Forelimb muscle (tissue), 1 donor: ENCODE measurements at regions not wholly inside any gene's neighbourhood (a gene's known extent, or its start where the extent isn't known, plus 50 kb on each side); places are given as distances from the start of the nearest gene placed in this dataset.

Experiments used
- DNase-seq: peaks from one replicate; pipeline ENCODE4 v3.0.0-alpha.2; 2013; ENCODE audit warnings: low read depth

DNA sequence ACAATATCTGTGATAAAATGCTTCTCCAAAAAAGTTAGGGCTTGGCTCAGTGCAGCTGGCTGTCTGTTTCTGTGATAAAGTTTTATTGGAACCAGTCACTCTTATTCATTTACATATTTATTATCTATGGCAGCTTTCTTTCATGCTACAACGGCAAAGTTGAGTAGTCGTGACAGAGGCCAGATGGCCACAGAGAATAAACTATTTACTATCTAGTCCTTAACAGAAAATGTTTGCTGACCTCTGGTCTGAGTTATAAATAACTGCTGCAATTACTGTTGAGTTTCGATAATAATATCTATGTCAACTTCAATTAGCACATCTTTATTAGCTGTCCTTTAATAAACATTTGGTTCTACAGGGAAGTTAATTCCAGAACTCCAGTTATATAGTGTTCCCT is 180.2 kb upstream of the RUNX1 start:
- DNase-seq: no peak

DNA sequence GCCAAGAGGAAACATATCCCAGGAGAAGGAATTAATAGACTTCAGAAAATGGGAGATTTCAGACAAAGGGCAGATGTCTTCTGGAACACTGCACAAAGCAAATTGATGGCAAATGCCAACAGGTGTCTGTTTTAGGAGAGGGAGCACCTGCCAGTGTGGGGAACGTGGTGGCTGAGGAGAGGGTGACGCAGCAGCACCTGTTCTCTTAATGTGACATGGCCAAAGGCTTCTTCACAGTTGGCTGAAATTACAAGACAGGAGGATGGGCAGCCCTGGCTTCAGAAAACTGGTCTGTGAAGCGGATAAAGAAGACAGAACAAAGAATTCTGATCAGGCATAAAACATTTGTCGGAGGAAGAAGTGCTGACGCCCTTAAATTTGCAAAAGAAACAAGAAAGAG is 178.7 kb upstream of the RUNX1 start:
- no peak for DNase-seq

DNA sequence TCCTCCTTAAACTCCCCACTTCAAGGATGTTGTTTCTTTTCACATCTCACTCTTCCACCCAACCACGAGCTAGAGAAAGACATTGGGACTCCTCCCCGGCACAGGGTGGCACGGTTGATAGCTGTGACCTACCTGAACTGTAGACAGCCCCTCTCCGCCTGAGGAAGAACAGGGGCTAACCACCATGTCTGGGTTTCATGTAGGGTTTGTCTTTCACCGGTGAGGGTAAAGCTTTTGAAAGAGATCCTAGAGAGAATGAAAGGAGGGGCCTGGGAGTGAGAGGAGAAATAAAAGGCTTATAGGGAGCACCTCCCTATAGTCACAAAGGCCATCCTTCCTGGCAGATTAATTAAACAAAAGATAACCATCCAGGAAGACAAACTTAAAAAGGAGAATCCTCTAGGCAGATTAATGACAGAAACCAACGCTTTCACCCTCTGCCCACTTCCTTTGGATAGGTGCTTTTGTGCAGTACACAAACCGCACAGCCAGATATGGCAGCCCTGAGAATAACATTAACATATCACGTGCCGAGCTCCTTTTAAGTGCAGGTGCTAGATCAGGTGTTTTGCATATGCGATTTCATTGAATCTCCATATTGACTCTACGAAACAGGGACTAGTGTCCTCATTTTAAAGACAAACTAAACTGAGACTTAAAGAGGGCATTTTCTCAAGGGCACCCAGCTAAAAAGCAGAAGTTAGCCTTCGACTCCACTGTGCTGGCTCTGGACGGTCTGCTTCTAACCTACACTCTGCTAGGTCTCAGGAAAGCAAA is 178.1 kb upstream of the RUNX1 start:
- no peak for DNase-seq

DNA sequence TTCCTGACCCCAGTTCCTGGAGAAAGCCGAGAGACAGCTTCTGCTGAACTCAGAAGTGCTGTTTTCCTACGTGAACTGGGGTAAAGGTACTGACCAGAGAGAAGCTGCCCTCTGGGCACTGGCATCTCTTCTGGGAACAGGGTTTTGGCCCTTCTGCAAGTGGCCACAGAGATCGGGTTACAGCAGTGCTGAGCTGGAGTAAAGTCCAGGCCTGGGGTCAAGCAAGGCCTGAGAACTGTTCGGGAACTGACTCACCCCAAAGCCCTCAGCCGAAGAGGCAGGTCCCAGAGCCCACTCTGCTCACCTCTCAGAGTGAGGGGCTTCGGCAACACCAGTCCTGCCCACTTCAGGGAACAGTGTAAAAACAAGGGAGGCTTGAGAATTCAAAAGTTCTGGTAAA is 177.2 kb upstream of the RUNX1 start:
- DNase-seq: no peak

DNA sequence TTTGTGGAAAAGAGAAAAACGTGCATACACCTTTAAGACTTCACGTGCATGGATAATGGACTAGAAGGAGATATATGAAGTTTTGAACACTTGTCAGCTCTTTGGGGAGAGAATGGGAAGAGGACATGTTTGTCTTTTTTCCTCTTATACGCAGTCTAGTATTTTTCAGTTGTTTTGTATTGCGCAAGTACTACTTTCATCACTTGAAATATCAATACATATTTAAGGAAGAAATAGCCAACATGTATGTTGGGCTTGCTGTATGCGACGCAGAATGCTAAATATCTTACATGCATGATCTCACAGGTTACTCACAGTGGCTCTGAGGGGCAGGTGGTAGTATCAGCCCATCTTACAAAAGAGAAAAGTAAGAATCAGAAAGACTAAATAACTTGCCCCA is 176.5 kb upstream of the RUNX1 start:
- DNase-seq: no peak

DNA sequence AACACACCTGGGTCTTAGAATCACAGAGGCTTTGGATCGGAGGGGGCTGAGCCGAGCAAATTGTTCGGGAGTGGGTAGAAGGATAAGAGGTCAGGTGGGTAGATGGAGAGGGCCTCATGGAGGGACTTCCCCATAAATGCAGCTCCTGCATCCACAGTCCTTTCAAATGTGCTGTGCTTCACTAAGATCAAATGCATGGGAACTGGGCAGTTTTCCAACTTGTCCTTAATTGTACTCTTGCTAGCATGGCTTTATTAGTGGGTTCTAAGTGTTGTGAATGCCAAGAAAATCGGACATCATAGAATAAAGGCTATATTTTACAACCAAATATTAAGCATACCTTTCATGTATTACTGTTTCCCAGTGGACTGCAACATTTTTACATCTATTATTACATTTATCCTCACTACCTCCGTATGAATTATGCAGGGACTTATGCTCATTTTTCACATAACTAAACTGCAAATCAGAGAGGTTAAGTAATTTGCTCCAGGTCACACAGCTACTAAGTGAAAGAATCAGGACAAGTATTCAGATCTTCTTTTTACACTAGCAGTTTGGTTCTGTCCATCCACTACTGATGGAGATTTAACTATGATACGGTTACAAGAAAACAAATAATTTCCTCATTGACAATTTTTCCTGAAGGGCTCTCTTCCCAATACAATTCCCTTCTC is 174.5 kb upstream of the RUNX1 start:
- no peak for DNase-seq

DNA sequence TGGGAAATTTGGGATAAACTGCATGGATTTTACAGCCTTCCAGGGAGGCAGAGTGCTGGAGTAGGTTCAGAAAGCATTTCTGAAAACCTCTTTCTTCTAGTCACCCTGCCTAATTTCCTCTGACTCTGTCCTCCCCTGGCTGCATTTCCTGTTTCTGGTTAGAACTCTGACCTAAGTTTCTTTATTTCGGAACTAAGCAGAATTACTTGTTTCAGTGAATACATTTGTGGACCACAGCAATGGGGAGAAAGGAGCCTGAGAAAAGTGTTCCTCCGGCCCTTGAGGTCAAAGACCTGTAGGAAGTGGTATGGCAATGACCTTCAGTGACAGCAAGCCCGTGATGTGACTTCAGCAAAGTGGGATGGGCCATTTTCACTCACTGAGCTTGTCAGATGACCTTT is 173.4 kb upstream of the RUNX1 start:
- DNase-seq: no peak

DNA sequence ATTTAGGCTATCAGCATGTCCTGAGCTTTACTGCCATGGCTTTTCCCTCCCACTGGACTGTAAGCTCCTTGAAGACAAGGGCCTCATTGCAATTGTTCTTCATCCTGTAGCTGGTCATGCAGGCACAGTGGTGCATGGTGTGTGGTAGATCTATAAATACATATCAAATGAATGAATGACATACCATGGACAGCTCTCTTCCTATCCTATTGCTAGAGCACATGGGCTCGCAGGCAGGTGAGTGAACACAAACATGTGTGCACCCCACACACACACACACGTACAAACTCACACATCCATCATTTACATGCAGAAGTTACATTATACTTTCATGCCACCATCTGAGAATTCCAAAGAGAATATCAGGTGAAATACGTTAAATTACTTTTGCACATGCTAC is 172.9 kb upstream of the RUNX1 start:
- no peak for DNase-seq

DNA sequence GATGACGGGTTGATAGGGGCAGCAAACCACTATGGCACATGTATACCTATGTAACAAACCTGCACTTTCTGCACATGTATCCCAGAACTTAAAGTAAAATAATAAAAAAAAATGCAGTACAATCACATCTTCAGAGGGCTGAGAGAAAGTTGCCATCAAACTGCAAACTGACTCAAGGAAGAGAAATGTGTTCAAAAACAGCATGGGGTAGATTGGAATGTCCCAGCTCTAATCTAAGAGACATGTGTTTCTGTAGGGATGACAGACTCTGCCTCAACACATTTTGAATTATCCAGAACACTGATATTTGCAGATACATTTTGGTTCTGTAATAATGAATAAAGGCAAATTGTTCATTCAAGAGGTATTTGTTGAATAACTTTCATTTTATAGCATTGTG is 171.2 kb upstream of the RUNX1 start:
- DNase-seq: no peak

DNA sequence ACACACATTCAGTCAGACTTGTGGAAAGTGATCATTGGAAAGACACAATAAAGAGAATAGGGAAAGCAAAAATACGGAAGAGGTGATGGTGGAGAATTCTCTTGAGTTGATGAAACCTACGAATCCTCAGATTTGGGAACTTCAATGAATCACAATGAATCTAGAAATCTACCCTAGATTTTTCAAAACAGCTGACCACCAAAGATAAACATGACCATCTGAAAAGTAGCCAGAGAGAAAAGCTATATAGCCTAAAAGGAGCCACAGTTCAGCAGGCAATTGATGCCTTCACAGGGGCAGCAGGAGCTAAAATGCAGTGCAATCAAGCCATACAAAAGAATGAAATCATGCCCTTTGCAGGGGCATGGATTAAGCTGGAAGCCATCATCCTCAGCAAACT is 170.6 kb upstream of the RUNX1 start:
- DNase-seq: no peak

DNA sequence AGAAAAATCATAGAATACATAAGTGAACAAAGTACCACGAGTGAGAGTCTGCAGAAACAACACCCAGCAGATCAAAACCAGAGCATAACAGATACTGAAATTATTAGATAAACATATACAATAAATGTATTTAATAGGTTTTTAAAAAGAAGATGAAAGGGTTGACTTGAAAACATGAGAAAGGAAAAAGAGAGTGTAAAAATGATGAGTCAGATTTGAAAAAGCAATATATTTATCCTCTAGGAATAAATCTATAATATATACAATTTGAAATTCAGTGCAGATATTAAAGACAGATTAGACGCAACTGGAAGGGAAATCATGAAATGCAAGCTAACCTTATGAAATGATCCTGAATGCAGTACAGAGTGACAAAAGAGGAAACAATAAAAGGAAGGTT is 170.2 kb upstream of the RUNX1 start:
- no peak for DNase-seq

DNA sequence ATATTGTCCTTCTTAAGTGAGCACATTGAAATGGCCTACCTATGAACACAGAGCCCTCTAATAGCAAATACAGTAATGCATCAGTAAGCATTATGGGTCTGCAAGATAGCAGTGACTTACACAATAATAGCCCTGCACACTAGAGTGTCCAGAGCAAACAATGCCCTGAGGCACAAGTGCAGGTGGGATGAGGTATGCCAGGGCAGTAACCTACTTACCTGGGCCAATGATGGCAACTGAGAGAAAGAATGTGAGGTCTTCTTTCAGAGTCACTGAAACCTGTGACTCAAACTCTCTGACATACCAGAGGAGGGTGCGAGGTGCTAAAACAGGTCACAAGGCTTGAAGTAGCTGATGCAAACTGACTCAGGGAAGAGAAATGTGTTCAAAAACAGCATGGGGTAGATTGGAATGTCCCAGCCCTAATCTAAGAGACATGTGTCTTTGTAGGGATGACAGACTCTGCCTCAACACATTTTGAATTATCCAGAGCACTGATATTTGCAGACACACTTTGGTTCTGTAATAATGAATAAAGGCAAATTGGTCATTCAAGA is 168.5 kb upstream of the RUNX1 start:
- no peak for DNase-seq

DNA sequence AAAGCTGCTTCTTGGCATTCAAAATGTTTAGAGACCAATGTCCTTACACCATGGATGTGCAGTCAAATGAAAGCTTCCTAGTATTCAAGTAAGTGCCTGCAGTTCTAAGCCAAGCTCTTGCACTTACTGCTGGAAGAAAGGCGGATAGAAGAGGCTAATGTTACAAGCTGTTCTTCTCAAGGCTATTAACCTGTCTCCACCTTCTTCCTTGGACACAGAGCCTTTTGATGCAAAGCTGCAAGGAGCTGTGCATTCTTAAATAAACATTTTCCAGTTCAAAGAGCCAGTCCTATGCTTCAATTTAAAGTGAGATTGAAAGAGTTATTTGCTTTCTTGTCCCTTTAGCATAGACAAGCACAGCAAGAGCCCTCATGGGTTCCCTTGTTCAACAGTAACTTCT is 167.9 kb upstream of the RUNX1 start:
- no peak for DNase-seq

DNA sequence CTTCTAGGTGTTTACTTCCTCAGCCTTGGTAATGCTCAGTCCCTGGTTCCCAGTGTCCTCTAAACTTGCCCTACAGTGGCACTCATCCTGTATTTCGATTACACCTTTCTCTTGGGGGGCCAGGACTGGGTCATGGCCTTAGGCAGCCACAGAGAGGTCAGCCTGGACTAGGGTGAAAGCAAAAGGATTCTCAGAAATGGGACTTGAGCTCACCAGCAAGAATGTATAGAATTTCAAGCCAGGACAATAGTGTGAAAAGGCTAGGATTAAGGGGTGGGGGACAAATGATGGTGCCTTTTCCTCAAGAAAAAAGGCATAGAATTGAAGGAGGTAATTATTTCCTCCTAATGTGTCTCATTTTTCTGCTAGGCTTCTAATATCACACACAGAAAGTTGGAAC is 166.8 kb upstream of the RUNX1 start:
- no peak for DNase-seq

DNA sequence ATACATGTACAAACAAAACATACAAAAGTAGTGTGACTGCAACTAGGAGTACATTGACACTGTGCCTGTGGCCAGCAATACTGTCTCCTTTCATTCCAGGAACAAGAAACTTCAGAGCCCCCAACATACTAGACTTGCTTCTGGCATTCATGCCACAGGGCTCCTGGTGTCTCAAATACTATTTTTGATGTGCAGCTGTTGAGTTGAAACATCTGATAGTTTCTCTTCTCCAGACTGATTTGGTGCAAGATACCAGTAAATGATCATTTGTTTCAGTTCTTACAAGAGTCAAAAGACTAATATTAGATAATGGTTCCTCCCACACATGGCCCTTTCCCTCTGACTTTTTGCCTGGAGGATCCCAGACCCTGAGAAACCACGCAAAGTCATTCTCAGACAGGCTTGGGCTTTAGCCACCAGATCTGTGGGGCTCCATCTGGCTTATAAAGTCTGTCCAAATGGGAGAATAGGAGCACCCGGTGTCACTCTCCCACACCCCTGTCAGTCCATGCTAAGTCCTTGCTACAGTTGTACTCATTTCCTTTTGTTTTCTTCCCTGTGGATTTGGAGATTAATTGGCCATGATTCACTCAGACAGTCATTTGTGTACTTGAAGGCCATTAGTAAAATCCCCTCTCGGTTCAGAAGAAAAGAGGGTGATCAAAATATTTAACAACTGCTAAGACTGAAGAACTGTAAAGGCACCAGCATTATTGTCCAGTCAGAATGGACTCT is 163.5 kb upstream of the RUNX1 start:
- DNase-seq: no peak

DNA sequence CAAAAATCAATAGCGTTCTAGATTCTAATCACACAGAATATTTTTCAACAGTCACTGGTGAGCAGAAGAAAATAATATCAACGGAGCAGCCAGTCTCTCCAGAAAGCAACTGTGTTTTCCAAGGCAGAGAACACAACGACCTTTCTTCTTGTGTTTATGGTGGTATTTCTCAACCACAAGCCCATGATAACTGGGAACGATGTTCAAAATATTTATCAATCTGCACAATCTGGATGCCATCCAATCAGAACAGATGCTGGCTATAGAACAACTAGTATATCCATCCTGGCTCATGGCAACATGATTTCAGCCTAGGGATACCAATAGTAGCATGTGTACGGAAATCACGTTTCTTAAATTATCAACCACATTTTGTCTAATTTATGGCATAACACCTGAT is 162.7 kb upstream of the RUNX1 start:
- DNase-seq: no peak

DNA sequence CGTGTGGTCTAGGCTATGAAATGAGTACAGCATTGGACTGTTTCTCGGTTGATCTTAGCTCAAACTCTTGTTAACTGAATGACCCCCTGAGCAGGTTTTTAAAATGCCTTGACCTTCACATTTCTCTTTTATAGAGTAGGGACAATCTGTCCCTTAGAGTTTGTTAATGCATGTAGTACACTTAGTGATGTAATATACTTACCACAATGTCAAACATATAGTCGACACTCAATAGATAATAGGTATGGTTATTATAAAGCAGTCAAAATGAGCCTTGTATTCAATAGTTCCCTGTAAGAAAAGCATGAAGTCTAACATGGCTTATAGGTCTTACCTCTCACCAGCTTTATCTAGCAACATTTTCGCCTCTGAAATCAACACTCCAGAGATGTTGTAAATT is 161.0 kb upstream of the RUNX1 start:
- DNase-seq: no peak

DNA sequence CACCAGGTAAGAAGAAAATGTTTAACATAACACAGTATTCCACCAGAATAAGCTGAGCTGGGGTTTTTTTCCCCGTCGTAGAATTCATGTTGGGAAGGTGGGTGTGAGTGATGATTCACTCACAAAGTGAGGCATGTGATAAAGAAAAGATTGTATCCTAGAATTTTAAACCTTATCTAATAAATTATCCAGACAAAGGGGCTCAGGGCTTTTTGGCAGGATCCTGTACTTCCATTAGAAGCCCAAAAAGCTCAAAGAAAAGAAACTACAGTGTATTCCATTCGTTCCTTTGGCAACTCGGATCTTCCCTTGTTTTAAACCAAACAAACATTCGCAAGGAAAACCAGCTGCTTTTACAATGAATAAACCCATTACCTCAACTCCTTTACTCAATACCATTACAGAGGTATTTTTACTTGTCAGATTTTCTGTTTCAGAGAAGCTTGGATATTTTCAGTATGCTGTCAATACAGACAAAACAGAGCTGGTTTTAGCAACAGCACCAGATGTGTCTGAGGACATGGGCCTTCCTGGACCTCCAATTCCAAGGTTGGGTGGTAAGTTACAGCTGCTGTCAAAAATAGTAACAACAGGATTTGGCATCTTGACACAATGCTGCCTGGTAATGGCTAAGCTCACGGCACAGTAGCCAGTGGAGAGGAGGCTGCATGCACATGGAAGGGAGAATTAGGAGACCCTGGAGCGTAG is 159.9 kb upstream of the RUNX1 start:
- no peak for DNase-seq

DNA sequence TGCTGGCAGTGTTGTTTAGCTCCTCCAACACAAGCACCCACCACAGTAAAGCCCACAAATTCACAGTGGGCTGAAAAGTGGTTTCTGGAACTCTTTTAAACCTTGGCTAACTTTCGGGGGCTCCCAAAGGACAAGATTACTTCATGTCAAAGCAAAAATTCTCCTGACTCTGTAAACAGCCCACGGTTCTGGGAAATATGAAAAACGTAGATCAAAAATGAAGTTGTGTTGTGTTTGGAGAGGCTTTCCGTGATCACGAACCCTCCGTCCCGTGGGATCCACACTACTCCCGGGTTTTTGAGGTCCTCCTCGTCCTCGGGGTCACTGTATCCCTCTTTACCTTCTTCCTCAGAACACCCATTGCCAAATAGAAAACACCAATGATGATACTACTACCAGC is 159.0 kb upstream of the RUNX1 start:
- DNase-seq: no peak

DNA sequence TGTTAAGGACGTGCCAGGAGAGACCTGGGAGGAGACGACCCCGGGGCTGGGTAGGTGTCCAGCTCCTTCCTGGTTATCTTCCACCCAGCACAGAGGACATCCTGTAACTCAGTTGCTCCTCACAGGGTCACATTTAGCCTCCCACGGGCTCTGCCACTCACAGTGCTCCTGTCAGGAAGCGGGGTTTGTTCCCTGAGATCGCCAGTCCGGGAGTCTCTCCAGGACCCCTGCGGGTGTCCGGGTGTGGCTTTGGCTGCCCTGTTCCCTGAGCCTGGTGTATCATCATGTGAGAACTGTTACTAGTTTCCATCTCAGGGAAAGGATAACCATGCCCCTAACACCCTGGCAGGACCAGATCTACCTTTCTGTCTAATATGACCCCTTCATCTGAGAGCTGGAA is 158.2 kb upstream of the RUNX1 start:
- DNase-seq: no peak

DNA sequence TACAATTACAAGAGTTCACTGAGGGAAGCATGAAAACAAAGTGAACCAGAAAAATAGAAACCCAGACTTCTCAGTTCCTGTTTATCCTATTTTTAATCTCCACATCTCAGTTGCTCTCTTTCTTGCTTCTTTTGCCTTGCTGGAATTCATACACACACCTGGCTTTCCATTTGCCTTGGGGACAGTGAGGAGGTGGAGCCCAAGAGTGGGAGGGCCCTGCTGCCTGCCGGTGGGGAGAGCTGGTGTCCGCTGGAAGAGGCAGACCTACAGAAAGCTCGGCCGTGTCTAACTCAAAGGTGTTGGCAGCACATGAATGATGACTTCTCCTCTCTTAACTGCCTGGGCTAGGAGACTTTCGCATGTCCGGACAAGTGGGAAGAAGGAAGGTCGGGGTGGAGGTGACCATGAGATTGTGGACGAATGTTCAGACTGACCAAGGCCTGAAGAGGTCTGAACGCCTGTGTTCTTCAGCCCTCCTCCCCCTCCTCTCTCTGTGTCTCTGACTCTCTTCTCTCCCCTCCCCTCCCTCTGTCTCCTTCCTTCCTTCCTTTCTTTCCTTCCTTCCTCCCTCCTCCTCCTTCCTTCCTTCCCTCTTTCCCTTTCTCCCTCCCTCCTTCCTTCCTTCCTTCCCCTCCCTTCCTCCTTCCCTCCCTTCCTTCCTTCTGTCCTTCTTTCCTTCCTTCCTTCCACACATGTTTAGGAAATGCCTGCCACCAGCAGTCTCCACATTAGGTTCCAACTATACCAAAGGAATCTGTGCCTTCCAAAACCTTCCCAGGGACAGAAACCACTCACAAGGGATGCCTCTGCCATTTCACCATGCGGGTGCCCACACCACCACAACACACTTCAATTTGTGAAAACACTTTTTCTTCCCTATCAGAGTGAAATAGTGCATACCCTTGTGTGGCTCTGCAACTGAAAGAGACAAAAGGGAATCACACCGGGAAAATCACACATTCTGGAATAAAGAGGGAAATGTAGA is 157.3 kb upstream of the RUNX1 start:
- no peak for DNase-seq
